ENCODE measurements at regions not wholly inside any gene's neighbourhood (a gene's known extent, or its start where the extent isn't known, plus 50 kb on each side); places are given as distances from the start of the nearest gene placed in this dataset.

- no peak for DNase-seq
Observed at GRCh38 chr5:107263387-107264018, 407.2 kb downstream of the EFNA5 start.

DNA sequence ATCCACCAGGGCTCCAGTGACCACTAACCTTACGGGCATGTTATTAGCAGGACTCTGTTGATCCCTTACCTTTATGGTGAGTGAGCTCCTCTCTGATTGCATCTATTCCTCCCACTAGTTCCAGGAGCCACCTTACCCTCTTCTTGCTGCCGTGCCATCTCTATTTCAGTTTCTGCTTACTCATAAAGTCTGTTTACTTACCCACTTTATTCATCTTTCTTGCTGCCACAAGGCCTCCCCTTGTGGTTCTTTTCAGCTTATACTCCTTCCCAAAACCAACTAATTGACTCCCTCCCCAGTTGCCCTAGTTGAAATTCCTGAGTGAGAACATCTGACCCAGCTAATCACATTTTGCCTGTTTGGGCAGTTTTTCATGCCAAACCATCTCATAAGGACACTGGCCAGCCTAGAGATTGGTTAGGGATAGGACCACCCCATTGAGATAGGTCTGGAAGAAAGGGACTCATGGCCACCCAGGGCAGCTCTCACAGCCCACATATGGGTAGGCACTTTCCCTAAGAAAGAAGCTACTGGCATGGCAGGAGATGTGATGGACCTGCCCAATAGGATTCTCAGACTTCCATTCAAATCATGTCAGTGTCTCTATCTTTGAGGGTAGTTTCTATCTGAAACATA is 412.7 kb downstream of the EFNA5 start:
- no peak for DNase-seq

- no peak for DNase-seq
Observed at GRCh38 chr5:107254902-107255234, 415.9 kb downstream of the EFNA5 start.

- no peak for DNase-seq
Observed at GRCh38 chr5:107254214-107254901, 416.4 kb downstream of the EFNA5 start.

DNA sequence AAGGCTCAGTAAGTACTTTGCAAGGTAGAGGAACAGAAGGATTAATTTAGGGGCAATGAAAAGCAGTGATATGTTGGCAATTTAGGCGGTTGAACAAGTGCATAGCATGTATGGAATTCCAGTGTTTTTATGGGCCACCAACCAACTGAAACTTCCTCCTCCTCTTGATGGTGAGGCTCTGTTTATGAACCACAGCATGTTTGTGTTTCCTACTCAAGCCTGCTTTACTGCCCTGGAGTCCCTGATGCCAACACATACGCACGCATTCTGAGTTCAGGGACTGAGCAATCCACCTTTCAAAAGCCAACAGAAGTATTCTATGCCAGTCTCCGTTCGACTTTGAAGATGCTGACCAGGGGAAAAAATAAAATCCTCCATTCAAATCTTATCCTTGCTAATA is 417.5 kb downstream of the EFNA5 start:
- peak; percentile 33 for DNase-seq

DNA sequence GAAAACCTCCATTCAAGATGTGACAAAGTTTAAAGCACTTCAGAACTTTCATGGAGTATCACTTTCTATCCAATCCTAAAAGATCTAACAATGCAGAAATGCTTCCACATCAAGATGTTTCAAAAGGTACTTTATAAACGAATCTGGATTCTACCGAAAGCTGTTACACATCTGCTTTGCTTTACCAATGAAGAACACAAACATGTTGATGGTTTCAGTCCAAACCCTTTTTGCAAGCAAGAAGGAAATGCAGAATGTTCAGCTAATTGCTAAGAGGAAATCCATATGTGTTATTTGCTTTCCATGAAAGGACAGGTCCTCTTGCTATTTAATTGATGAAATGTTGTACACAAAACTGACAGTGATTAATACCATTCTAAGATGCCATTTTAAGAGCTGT is 419.6 kb downstream of the EFNA5 start:
- no peak for DNase-seq

DNA sequence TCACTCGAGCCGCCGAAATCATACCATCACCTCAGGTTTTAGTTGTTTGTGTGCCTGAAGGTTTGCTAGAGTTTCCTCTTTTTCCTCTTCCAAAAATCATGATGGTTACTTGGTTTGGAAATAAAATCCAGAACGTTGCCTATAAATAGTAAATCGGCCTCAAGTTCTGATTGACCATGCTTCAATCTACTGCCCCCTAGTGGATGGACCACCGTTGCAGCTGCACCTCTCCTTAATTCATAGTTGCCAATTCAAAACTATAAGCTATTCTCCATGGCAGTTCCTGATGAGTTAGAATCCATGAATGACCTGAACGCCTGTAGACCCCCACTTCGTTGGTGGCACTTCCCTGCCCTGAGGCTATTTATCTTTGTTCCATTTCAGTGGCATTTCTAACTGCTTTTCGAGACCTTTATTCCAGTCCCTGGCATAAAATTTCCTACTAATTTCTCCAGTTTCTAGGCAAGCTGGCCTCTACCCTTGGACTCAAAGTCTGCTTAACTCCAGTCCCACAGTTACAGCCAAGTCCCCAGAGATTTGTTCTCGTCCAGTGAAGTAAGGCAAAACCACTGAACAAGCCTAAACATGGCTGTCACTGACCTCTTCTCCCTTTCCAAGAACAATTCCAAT is 422.6 kb downstream of the EFNA5 start:
- DNase-seq, result no peak

- DNase-seq, result no peak
Observed at GRCh38 chr5:107247427-107247826, 423.3 kb downstream of the EFNA5 start.

- DNase-seq, result no peak
Observed at GRCh38 chr5:107243220-107243579, 427.5 kb downstream of the EFNA5 start.

DNA sequence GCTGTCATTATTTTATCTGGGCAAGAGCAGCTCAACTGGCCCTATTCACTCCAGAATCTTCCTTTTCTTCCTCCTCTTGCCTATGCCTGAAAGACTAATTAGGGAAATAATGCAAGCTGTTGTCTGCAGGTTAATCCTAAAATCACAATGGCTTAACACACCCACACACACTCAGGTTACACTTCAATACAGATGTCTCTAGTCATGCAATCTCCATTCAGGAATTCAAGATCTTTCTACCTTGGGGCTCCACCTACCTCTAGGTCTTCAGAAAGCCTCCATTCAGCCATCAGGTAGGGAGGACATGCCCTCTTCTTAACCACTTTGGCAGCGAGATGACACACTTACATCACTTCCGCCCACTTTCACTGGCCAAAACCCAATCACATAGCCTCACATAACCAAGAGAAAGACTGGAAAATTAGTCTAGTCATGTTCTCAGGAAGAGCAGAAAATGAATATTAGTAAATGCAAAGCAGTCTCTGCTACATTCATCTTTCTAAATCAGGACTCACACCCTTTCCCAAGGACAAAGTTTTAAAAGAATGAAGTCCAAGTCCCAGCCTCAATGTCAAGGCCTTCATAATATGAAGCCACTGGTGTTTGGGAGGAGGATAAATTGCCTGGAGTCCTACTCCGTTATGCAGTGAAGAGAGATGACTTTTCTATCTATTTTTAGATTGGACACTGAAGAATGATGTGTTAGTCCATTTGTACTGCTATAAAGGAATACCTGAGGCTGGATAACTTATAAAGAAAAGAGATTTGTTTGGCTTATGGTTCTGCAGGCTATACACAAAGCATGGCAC is 428.1 kb downstream of the EFNA5 start:
- DNase-seq, result no peak

GRCh38 chr5:107241841-107242240 is 428.9 kb downstream of the EFNA5 start:
- DNase-seq, result no peak

GRCh38 chr5:107235167-107235566 is 435.6 kb downstream of the EFNA5 start:
- no peak for DNase-seq

GRCh38 chr5:107232788-107233187 is 437.9 kb downstream of the EFNA5 start:
- DNase-seq, result no peak

DNA sequence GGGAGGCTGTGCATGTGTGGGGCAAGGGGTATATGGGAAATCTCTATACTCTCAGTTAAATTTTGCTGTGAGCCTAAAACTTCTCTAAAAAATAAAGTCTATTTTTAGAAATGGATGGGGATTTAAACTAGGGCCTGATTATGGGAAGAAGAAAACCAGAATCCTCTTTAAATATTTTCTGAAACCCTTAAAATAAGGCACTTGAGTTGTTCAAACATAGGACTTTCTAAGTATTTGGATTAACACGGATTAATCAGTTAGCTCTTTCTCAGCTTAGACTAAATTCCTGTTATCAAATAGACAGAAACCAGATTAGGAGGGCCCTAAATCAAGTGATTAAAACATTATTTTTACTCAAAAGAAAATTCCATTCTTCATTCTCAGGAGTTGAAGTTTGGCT is 438.4 kb downstream of the EFNA5 start:
- DNase-seq, result no peak

DNA sequence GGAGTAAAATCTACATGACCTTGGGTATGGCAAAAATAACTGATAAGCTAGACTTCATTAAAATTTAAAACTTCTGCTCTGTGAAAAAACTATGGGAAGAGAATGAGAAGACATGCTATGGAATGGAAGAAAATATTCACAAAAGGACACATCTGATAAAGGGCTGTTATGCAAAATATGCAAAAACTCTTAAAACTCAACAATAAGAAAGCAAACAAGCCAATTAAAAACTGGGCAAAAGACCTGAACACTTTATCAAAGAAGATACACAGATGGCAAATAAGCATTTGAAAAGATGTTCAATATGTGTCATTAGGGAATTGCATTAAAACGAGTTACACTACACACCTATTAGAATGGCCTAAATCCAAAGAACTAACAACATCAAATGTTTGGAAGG is 439.5 kb downstream of the EFNA5 start:
- DNase-seq, result no peak

DNA sequence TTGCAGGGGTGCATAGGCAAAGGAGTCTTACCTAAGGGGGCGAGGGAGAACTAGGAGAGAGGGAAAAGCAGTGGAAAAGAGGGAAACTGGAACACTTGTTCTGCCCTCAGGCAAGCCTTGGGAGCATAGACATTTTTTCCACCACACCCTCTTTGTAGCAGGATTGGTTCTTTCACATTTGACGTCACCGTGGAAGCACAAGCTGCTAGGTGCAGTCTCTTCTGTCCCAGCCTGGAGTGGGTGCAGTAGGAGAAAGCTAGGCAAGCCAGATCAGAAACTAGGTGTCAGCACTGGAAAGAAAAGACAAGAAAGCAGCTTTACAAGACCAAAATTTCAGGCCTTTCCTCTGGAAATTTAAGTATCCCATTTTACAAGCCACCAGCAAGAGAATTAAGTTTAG is 440.4 kb downstream of the EFNA5 start:
- DNase-seq, result no peak

DNA sequence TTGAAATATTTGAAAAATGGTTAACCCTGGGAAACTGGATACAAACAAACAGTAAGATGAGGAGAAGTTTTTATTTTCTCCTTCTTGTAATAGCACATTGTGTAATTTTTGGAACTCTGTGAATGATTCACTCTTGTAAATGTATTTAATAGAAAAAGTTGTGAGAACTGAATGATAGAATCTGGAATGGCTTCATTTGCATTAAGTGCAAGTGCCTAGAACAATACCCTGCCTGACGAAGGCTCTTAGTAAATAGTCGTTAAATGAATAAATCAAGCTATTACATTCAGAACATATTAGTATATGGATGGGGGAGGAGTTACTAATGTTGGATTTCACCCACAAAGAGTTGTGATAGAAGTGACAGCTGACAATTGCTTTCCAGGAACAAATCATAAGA is 442.5 kb downstream of the EFNA5 start:
- DNase-seq, result no peak

GRCh38 chr5:107224272-107224671 is 446.5 kb downstream of the EFNA5 start:
- no peak for DNase-seq

DNA sequence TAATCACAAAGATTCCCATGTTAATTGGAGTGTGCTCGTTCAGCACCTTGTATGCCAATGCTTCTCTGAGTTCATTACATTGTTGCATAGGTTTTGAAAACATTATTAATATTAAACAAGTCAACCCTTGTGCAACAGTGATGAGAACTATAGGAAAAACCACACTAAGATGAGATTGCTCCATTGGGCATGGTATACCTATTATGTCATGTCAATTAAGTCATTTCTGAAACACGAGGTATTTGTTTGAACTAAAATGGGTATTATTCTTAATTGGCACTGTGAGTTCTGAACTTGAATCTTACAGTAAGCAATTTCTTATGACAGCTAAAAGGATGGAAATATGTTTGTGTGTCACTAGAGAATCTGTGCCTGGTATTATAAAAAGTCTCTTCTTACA is 447.7 kb downstream of the EFNA5 start:
- DNase-seq, result no peak

GRCh38 chr5:107219993-107220392 is 450.7 kb downstream of the EFNA5 start:
- no peak for DNase-seq

DNA sequence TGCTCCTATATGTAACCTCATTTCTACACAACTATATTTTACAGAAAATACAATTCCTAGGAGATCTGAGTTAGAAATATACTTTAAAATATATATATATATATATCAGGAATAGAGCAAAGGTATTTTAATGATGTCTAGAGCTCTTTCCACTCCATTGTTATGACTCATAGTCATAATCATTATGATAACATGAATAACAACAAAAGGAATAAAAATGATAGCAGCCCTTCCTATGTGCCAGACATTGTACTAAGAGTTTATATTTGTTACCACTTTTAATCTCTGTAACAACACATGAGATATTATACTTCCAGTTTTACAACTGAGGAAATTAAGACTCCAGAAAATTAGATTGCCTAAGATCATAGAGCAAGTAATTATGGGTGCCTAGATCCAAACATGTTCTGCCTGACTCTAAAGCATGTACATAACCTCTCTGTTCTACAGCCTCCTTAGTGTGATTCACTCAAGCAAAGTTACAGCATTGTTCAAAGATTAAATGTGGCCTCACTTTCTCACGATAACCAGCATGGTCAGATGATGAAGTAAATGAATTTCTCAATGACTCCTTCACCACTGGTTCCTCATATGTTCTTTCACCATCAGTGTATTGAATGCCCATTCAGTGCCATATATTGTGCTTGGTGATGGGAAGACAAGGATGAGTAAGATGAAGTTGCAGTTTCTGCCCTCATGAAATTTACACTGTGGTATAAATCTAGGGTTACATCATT is 452.1 kb downstream of the EFNA5 start:
- DNase-seq, result no peak

DNA sequence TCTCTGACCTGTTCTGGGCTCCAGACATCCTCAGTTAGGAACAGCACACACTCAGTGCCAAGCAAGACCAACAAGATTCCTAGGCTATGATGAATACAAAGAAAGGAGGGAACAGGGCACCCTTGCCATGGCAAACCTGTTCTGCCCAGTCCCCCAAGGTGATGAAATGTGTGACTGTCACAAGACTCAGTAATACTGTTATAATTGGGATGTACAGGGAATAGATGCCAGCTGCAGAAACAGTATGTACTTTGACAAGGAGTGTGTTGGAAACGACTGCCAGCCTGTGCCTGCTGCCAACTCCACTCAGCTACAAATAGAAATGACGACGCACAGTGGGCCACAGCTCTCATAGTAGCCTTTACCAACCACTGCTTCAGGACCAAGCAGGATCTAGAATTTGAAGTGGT is 453.0 kb downstream of the EFNA5 start:
- no peak for DNase-seq

Measured in right kidney (tissue), 1 donor.